GM12875 (cell line): ENCODE measurements at regions not wholly inside any gene's neighbourhood (a gene's known extent, or its start where the extent isn't known, plus 50 kb on each side); places are given as distances from the start of the nearest gene placed in this dataset.

ENCODE experiments used
- H3K4me3 ChIP-seq: one replicate; pipeline ENCODE4 v1.5.1; 2011; ENCODE audit warnings: low read depth, low read length, control low read depth
- TF ChIP-seq, protein P1 (sequence below): IDR thresholded peaks from 2 replicates; pipeline ENCODE4 v1.5.1; 2011; ENCODE audit warnings: low read depth, mild to moderate bottlenecking, control low read depth, inconsistent platforms, low read length, moderate library complexity, borderline replicate concordance; ENCODE audit not compliant: insufficient read depth

DNA sequence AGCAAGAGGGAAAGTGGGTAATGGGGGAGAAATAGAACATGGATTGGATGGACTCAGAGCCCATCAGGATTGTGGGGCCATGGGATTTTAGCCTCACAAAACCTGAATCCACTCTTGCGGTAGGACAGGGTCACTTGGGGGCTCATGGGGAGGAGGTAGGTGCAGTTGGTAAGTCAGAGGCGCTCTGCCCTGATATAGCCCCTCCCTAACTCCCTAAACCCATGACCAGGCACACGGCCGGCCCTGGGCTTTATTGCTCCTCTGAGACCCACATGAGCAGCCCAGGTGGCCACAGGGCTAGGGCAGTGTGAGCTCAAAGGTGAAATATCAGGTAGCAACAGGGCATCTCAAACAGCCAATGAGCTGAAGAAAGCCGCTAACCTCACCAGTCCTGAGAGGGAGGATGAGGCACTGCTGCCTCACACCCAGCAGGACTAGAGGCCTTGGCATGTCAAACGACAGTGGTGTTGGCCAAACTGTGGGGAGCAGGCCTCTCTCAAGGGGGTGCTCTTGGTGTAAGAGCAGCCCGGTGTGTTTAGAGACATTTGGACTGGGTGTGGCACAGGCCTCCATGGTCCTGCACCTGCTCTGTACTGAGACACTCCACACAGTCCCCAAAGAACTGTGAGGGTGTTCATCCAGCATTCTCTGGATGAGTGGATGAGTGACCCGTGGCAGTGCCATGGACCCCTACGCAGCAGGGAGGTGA is 90.8 kb upstream of the HS6ST1 start:
- TF ChIP-seq, protein P1, sequence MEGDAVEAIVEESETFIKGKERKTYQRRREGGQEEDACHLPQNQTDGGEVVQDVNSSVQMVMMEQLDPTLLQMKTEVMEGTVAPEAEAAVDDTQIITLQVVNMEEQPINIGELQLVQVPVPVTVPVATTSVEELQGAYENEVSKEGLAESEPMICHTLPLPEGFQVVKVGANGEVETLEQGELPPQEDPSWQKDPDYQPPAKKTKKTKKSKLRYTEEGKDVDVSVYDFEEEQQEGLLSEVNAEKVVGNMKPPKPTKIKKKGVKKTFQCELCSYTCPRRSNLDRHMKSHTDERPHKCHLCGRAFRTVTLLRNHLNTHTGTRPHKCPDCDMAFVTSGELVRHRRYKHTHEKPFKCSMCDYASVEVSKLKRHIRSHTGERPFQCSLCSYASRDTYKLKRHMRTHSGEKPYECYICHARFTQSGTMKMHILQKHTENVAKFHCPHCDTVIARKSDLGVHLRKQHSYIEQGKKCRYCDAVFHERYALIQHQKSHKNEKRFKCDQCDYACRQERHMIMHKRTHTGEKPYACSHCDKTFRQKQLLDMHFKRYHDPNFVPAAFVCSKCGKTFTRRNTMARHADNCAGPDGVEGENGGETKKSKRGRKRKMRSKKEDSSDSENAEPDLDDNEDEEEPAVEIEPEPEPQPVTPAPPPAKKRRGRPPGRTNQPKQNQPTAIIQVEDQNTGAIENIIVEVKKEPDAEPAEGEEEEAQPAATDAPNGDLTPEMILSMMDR: no peak
- H3K4me3 ChIP-seq: no peak overlapping the region

DNA sequence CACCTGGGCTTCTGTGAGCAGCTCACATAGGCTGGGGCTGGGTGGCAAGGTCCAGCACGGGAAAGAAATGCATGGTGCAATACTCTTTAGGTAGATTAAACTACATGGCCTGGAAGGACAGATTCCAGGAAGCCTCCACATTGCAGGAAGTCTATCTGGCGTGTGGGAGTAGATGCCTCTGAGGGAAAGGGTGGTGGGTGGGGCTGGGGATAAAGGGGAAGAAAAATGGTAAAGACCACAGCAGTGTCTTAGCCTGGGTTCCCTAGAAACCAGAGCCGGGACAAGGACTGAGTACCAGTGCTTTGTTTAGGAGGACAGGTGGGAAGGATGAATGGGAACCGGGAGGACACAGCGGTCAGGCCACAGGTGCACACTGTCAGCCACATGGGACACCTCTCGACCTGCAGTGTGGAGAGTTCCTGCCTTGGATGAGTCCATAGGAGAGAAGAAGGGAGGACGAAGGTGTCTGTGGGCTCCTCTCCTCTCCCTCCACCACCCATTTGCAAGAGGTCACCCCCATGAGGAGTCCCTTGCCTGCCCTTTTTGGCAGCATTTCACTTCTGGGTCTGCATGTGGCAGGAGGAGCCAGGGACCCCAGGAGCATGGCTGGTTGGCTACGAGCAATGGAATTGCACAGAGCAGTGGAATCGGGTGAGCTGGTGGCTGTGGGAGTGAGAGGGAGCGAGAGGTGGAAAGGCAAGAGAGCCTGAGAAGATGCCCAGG is 91.5 kb upstream of the HS6ST1 start:
- TF ChIP-seq, protein P1: no peak
- no peak overlapping the region for H3K4me3 ChIP-seq

- no peak overlapping the region for H3K4me3 ChIP-seq
- TF ChIP-seq, protein P1: no peak
These were observed 92.1 kb upstream of the HS6ST1 start for GRCh38 chr2:128410758-128411215.

DNA sequence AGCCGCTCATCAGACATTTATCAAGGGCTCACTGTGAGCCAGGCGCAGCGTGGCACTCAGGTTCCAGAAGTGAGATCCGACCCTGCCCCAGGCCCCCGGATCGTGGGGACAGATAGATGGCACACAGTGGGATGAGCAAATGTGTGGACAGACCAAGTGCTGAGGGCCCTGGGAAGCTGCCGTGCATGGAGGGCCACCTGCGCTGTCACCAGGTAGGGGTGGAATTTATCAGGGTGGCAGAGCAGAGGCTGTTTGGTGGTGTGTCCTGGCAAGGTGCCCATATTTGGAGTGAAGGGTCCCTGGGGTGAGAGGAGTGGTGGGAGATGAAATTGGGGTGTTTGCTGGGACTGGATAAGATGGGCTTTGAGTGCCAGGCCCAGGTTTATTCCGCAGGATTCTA is 92.8 kb upstream of the HS6ST1 start:
- TF ChIP-seq, protein P1: no peak
- no peak overlapping the region for H3K4me3 ChIP-seq

GRCh38 chr2:128412181-128412871 is 93.7 kb upstream of the HS6ST1 start:
- TF ChIP-seq, protein P1: no peak
- no peak overlapping the region for H3K4me3 ChIP-seq

DNA sequence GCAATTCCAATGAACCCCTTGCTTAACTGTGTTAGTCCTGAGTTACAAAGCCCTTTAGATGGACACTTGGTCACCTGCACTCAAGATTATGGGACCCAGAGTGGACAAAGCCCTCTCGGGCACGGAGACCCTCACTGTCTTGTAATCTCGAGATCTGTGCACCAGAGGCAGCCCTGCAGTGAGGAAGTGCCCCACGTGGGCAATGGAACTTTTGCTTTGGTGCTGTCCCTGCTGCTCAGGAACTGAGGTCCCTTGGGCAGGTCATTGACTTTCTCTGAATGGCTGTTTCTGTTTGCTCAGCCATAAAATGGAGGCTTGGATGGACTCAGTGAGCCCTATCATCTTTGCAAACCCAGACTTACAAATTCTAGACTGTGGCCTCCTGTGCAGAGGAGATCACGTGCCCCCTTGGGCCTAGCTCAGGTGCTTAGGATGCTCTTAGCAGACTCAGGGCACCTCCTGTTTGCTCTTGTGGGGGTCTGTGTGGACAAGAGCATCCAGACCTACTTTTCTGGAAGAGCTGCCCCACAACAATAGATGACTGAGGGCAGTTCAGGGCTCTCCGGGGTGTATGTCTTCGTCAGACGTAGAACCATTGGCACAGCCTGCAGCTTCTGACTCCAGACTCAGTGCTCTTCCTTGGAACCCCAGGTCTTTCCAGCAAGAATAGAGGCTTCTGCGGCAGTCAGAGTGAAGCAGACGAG is 94.5 kb upstream of the HS6ST1 start:
- TF ChIP-seq, protein P1: no peak
- no peak overlapping the region for H3K4me3 ChIP-seq
